ENCODE measurements at regions not wholly inside any gene's neighbourhood (a gene's known extent, or its start where the extent isn't known, plus 50 kb on each side); places are given as distances from the start of the nearest gene placed in this dataset.

- H3K36me3 Mint-ChIP-seq (ENCODE audit: insufficient read depth, unreplicated experiment), result no peaks in the 10 kb centered on the region
- intact Hi-C loops (cut with micrococcal nuclease; ENCODE audit: unreplicated experiment), result no loop called here
- H3K4me3 ChIP-seq (ENCODE audit: low read depth, low read length), result no peak overlapping the region
- no peak overlapping the region for H3K4me3 Mint-ChIP-seq (ENCODE audit: unreplicated experiment)
- no peaks in the 10 kb centered on the region for H3K27me3 Mint-ChIP-seq (ENCODE audit: insufficient read depth, unreplicated experiment)
- no peaks in the 10 kb centered on the region for H3K4me1 ChIP-seq
- BruUV-seq (replicated peaks), result no TSS peak
- ChIA-PET CTCF (no interaction called here), POLR2A (no interaction called here)
- no peaks in the 10 kb centered on the region for H3K36me3 ChIP-seq (ENCODE audit: control insufficient read depth, insufficient read depth, low read length)
- no peaks in the 10 kb centered on the region for H3K9me3 ChIP-seq
- H3K9me3 Mint-ChIP-seq (ENCODE audit: unreplicated experiment), result peaks cover 27% of the 10 kb centered on the region
- no peaks in the 10 kb centered on the region for H3K27me3 ChIP-seq (replicated peaks; ENCODE audit: control insufficient read depth, insufficient read depth, low read length)
- DNase-seq, result no peak
- no peak overlapping the region for H3K27ac Mint-ChIP-seq (ENCODE audit: unreplicated experiment)
- no peaks in the 10 kb centered on the region for H3K4me1 Mint-ChIP-seq (ENCODE audit: low read depth, unreplicated experiment)
- TF ChIP-seq CTCF (IDR thresholded peaks at IDR 0.05; ENCODE audit: insufficient read depth in 1 of 2, low read depth in 1 of 2, low read length in 1 of 2, severe bottlenecking in 1 of 2, unreplicated experiment in 1 of 2), result no peak
Observed at GRCh38 chr9:108081112-108081511, 591.5 kb upstream of the KLF4 start.

- POLR2A ChIA-PET, result no interaction called here
- Histone ChIP-seq H3K4me3 (ENCODE audit: low read depth, low read length) (no peak overlapping the region), H3K27me3 (replicated peaks; ENCODE audit: control insufficient read depth, insufficient read depth, low read length) (no peaks in the 10 kb centered on the region), H3K9me3 (no peaks in the 10 kb centered on the region), H3K4me1 (no peaks in the 10 kb centered on the region), H3K36me3 (ENCODE audit: control insufficient read depth, insufficient read depth, low read length) (no peaks in the 10 kb centered on the region)
- Mint-ChIP-seq H3K4me1 (ENCODE audit: low read depth, unreplicated experiment) (no peaks in the 10 kb centered on the region), H3K27me3 (ENCODE audit: insufficient read depth, unreplicated experiment) (no peaks in the 10 kb centered on the region), H3K9me3 (ENCODE audit: unreplicated experiment) (peaks cover 27% of the 10 kb centered on the region), H3K4me3 (ENCODE audit: unreplicated experiment) (no peak overlapping the region), H3K36me3 (ENCODE audit: insufficient read depth, unreplicated experiment) (no peaks in the 10 kb centered on the region), H3K27ac (ENCODE audit: unreplicated experiment) (no peak overlapping the region)
- CTCF ChIA-PET, result no interaction called here
- no peak for DNase-seq
- intact Hi-C loops (cut with micrococcal nuclease; ENCODE audit: unreplicated experiment), result no loop called here
- no TSS peak for BruUV-seq (replicated peaks)
- no peak for TF ChIP-seq CTCF (IDR thresholded peaks at IDR 0.05; ENCODE audit: insufficient read depth in 1 of 2, low read depth in 1 of 2, low read length in 1 of 2, severe bottlenecking in 1 of 2, unreplicated experiment in 1 of 2)
Observed at GRCh38 chr9:108080285-108080684, 590.7 kb upstream of the KLF4 start.

- peaks cover 21% of the 10 kb centered on the region for H3K9me3 Mint-ChIP-seq (ENCODE audit: unreplicated experiment)
- no peaks in the 10 kb centered on the region for H3K36me3 Mint-ChIP-seq (ENCODE audit: insufficient read depth, unreplicated experiment)
- POLR2A ChIA-PET, result no interaction called here
- DNase-seq, result no peak
- no peak overlapping the region for H3K27ac Mint-ChIP-seq (ENCODE audit: unreplicated experiment)
- H3K4me1 ChIP-seq, result no peaks in the 10 kb centered on the region
- intact Hi-C loops (cut with micrococcal nuclease; ENCODE audit: unreplicated experiment), result no loop called here
- H3K36me3 ChIP-seq (ENCODE audit: control insufficient read depth, insufficient read depth, low read length), result no peaks in the 10 kb centered on the region
- no peaks in the 10 kb centered on the region for H3K9me3 ChIP-seq
- BruUV-seq (replicated peaks), result no TSS peak
- H3K4me3 ChIP-seq (ENCODE audit: low read depth, low read length), result no peak overlapping the region
- H3K27me3 Mint-ChIP-seq (ENCODE audit: insufficient read depth, unreplicated experiment), result no peaks in the 10 kb centered on the region
- no peak overlapping the region for H3K4me3 Mint-ChIP-seq (ENCODE audit: unreplicated experiment)
- no peak for TF ChIP-seq CTCF (IDR thresholded peaks at IDR 0.05; ENCODE audit: insufficient read depth in 1 of 2, low read depth in 1 of 2, low read length in 1 of 2, severe bottlenecking in 1 of 2, unreplicated experiment in 1 of 2)
- no peaks in the 10 kb centered on the region for H3K4me1 Mint-ChIP-seq (ENCODE audit: low read depth, unreplicated experiment)
- H3K27me3 ChIP-seq (replicated peaks; ENCODE audit: control insufficient read depth, insufficient read depth, low read length), result no peaks in the 10 kb centered on the region
- CTCF ChIA-PET, result no interaction called here
Observed at GRCh38 chr9:108078811-108079210, 589.2 kb upstream of the KLF4 start.

All from Caco-2 (cell line).